A673 (cell line): ENCODE measurements at regions not wholly inside any gene's neighbourhood (a gene's known extent, or its start where the extent isn't known, plus 50 kb on each side); places are given as distances from the start of the nearest gene placed in this dataset.

Experiments used
- EZH2 ChIP-seq: fragments of 200-600 bp; sonication (generic); IDR thresholded peaks from 2 replicates; pipeline ENCODE4 v1.6.1; 2017; ENCODE audit warnings: borderline replicate concordance, low read depth, mild to moderate bottlenecking, mixed read lengths, antibody characterized with exemption, low read length; ENCODE audit not compliant: poor library complexity, severe bottlenecking
- TF ChIP-seq, protein P1 (sequence below): fragments of 300-800, 200-600 bp; sonication (generic); conservative IDR thresholded peaks from 2 replicates; pipeline ENCODE4 v1.5.1; 2017; ENCODE audit warnings: low read depth, mild to moderate bottlenecking, antibody characterized with exemption, low read length, moderate library complexity, mixed read lengths

GRCh38 chr6:159430323-159430722 is 261.1 kb downstream of the FNDC1 start:
- TF ChIP-seq, protein P1, sequence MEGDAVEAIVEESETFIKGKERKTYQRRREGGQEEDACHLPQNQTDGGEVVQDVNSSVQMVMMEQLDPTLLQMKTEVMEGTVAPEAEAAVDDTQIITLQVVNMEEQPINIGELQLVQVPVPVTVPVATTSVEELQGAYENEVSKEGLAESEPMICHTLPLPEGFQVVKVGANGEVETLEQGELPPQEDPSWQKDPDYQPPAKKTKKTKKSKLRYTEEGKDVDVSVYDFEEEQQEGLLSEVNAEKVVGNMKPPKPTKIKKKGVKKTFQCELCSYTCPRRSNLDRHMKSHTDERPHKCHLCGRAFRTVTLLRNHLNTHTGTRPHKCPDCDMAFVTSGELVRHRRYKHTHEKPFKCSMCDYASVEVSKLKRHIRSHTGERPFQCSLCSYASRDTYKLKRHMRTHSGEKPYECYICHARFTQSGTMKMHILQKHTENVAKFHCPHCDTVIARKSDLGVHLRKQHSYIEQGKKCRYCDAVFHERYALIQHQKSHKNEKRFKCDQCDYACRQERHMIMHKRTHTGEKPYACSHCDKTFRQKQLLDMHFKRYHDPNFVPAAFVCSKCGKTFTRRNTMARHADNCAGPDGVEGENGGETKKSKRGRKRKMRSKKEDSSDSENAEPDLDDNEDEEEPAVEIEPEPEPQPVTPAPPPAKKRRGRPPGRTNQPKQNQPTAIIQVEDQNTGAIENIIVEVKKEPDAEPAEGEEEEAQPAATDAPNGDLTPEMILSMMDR = no peak
- no peak for TF ChIP-seq EZH2
